ENCODE measurements at regions not wholly inside any gene's neighbourhood (a gene's known extent, or its start where the extent isn't known, plus 50 kb on each side); places are given as distances from the start of the nearest gene placed in this dataset.

DNA sequence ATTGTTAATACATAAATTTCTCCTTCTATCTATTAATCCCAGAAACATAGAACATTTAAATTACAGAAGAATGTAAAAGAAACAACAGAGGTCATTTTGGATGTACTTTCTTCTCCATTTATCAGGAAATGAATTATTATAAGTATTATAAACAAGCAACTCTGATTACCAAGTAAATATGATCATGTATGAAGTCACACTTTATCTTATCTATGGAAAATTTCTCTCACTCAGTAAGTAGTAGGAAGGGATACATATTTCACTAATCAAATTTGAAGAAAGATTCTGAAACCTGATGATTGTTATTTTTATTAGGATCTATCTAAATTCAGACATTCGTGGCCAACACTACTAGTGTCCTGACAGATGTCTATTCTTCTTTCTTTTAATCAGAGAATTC lies 770.7 kb downstream of the LTN1 start:
- Histone ChIP-seq H3K23ac (ENCODE audit: low read length) (no peak overlapping the region), H2BK120ac (ENCODE audit: insufficient read depth, low read length, poor library complexity) (no peak overlapping the region)

GRCh38 chr21:28220680-28221079 lies 772.0 kb downstream of the LTN1 start:
- no CpG with 5 or more reads among the region's 2 CpGs for WGBS (ENCODE audit: extremely low coverage, insufficient coverage, insufficient read length)

More for the DNA sequence above, 770.7 kb downstream of the LTN1 start:
- Histone ChIP-seq H2BK5ac (ENCODE audit: low read depth, low read length, poor library complexity) (no peak overlapping the region), H3K14ac (ENCODE audit: low read length) (no peak overlapping the region), H3K4me1 (ENCODE audit: control insufficient read depth in 1 of 2, insufficient read depth in 2 of 2, low read length in 2 of 2) (no peaks in the 10 kb centered on the region), H3K27me3 (ENCODE audit: insufficient read depth, low read length) (no peaks in the 10 kb centered on the region), H2BK12ac (ENCODE audit: low read length) (no peak overlapping the region), H3K4me3 (ENCODE audit: low read depth, low read length) (no peak overlapping the region), H3K79me1 (ENCODE audit: low read length) (no peaks in the 10 kb centered on the region), H4K91ac (ENCODE audit: low read depth, low read length) (no peak overlapping the region), H2AFZ (ENCODE audit: insufficient read depth, low read length, poor library complexity) (no peak overlapping the region), H2AK5ac (ENCODE audit: low read length) (no peak overlapping the region), H3K27ac (ENCODE audit: low read depth, low read length) (no peak overlapping the region), H4K8ac (ENCODE audit: low read depth, low read length) (no peak overlapping the region), H3K36me3 (ENCODE audit: control insufficient read depth in 1 of 2, insufficient read depth in 2 of 2, low read length in 2 of 2) (no peaks in the 10 kb centered on the region), H3K9me3 (ENCODE audit: insufficient read depth, low read depth, low read length) (no peaks in the 10 kb centered on the region), H3K18ac (ENCODE audit: low read length) (no peak overlapping the region), H4K12ac (ENCODE audit: low read depth, low read length) (no peak overlapping the region), H3K4ac (ENCODE audit: low read depth, low read length) (no peak overlapping the region), H3K79me2 (ENCODE audit: control insufficient read depth, insufficient read depth, low read length, poor library complexity) (no peaks in the 10 kb centered on the region), H3K9ac (ENCODE audit: low read length) (no peak overlapping the region), H3K4me2 (ENCODE audit: low read length) (no peak overlapping the region)
- no peak for DNase-seq
- no CpG with 5 or more reads among the region's 1 CpG for WGBS (ENCODE audit: extremely low coverage, insufficient coverage, insufficient read length)

DNA sequence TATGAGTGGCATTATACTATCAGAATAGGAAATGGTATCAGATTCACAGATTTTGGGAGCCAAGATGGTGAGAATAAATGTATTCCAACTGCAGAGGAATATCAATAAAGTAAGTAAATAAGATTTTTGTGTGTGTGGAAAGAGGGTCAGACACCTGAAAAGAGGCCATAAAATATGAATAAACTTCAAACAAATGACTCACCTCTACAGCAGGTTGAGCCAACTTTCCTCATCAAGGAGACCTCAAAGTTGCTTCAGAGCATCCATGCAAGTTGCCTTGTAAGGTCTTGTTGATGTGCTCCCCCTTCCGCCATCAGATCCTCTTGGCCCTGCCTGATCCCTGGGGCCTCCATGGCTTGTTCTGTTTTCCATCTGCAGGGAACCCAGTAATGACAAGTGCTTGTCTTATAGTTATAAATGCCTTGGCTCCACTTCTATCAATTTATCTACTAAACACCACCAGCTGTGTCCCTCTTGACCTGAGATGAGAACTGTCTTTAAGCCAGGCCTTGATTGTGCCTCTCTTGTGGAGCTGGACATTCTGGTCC lies 775.6 kb downstream of the LTN1 start:
- no peak overlapping the region for H2AK5ac ChIP-seq (ENCODE audit: low read length)
- no peaks in the 10 kb centered on the region for H3K36me3 ChIP-seq (ENCODE audit: control insufficient read depth in 1 of 2, insufficient read depth in 2 of 2, low read length in 2 of 2)
- no peaks in the 10 kb centered on the region for H3K79me1 ChIP-seq (ENCODE audit: low read length)
- no peak overlapping the region for H2BK5ac ChIP-seq (ENCODE audit: low read depth, low read length, poor library complexity)
- H3K4ac ChIP-seq (ENCODE audit: low read depth, low read length) = no peak overlapping the region
- H3K27ac ChIP-seq (ENCODE audit: low read depth, low read length) = no peak overlapping the region
- no peak overlapping the region for H3K9ac ChIP-seq (ENCODE audit: low read length)
- no peaks in the 10 kb centered on the region for H3K79me2 ChIP-seq (ENCODE audit: control insufficient read depth, insufficient read depth, low read length, poor library complexity)
- no peak overlapping the region for H2BK12ac ChIP-seq (ENCODE audit: low read length)
- H3K23ac ChIP-seq (ENCODE audit: low read length) = no peak overlapping the region
- WGBS (ENCODE audit: extremely low coverage, insufficient coverage, insufficient read length) = no CpG with 5 or more reads among the region's 1 CpG
- no peak overlapping the region for H3K4me2 ChIP-seq (ENCODE audit: low read length)
- no peak overlapping the region for H4K91ac ChIP-seq (ENCODE audit: low read depth, low read length)
- H3K4me3 ChIP-seq (ENCODE audit: low read depth, low read length) = no peak overlapping the region
- H2BK120ac ChIP-seq (ENCODE audit: insufficient read depth, low read length, poor library complexity) = no peak overlapping the region
- no peak overlapping the region for H2AFZ ChIP-seq (ENCODE audit: insufficient read depth, low read length, poor library complexity)
- H3K18ac ChIP-seq (ENCODE audit: low read length) = no peak overlapping the region
- H4K12ac ChIP-seq (ENCODE audit: low read depth, low read length) = no peak overlapping the region
- no peaks in the 10 kb centered on the region for H3K27me3 ChIP-seq (ENCODE audit: insufficient read depth, low read length)
- DNase-seq = no peak
- H3K14ac ChIP-seq (ENCODE audit: low read length) = no peak overlapping the region
- H3K9me3 ChIP-seq (ENCODE audit: insufficient read depth, low read depth, low read length) = no peaks in the 10 kb centered on the region
- no peak overlapping the region for H4K8ac ChIP-seq (ENCODE audit: low read depth, low read length)
- peaks cover 0 to 3% of the 10 kb centered on the region in 2 experiments for H3K4me1 ChIP-seq (ENCODE audit: control insufficient read depth in 1 of 2, insufficient read depth in 2 of 2, low read length in 2 of 2)

More at GRCh38 chr21:28220680-28221079, 772.0 kb downstream of the LTN1 start:
- no peak overlapping the region for H4K8ac ChIP-seq (ENCODE audit: low read depth, low read length)
- H3K9ac ChIP-seq (ENCODE audit: low read length) = no peak overlapping the region
- H3K79me1 ChIP-seq (ENCODE audit: low read length) = no peaks in the 10 kb centered on the region
- H3K79me2 ChIP-seq (ENCODE audit: control insufficient read depth, insufficient read depth, low read length, poor library complexity) = no peaks in the 10 kb centered on the region
- H2BK12ac ChIP-seq (ENCODE audit: low read length) = no peak overlapping the region
- H2BK120ac ChIP-seq (ENCODE audit: insufficient read depth, low read length, poor library complexity) = no peak overlapping the region
- H2BK5ac ChIP-seq (ENCODE audit: low read depth, low read length, poor library complexity) = no peak overlapping the region
- no peak for DNase-seq
- no peak overlapping the region for H3K4me3 ChIP-seq (ENCODE audit: low read depth, low read length)
- H3K27ac ChIP-seq (ENCODE audit: low read depth, low read length) = no peak overlapping the region
- H3K4ac ChIP-seq (ENCODE audit: low read depth, low read length) = no peak overlapping the region
- H3K4me2 ChIP-seq (ENCODE audit: low read length) = no peak overlapping the region
- peaks cover 0 to 3% of the 10 kb centered on the region in 2 experiments for H3K4me1 ChIP-seq (ENCODE audit: control insufficient read depth in 1 of 2, insufficient read depth in 2 of 2, low read length in 2 of 2)
- H3K23ac ChIP-seq (ENCODE audit: low read length) = no peak overlapping the region
- H2AK5ac ChIP-seq (ENCODE audit: low read length) = no peak overlapping the region
- H2AFZ ChIP-seq (ENCODE audit: insufficient read depth, low read length, poor library complexity) = no peak overlapping the region
- no peak overlapping the region for H3K14ac ChIP-seq (ENCODE audit: low read length)
- H3K36me3 ChIP-seq (ENCODE audit: control insufficient read depth in 1 of 2, insufficient read depth in 2 of 2, low read length in 2 of 2) = no peaks in the 10 kb centered on the region
- no peaks in the 10 kb centered on the region for H3K9me3 ChIP-seq (ENCODE audit: insufficient read depth, low read depth, low read length)
- no peak overlapping the region for H3K18ac ChIP-seq (ENCODE audit: low read length)
- no peak overlapping the region for H4K91ac ChIP-seq (ENCODE audit: low read depth, low read length)
- no peak overlapping the region for H4K12ac ChIP-seq (ENCODE audit: low read depth, low read length)
- H3K27me3 ChIP-seq (ENCODE audit: insufficient read depth, low read length) = no peaks in the 10 kb centered on the region

- peaks cover 0 to 3% of the 10 kb centered on the region in 2 experiments for H3K4me1 ChIP-seq (ENCODE audit: control insufficient read depth in 1 of 2, insufficient read depth in 2 of 2, low read length in 2 of 2)
- no peaks in the 10 kb centered on the region for H3K36me3 ChIP-seq (ENCODE audit: control insufficient read depth in 1 of 2, insufficient read depth in 2 of 2, low read length in 2 of 2)
- no CpG with 5 or more reads among the region's 5 CpGs for WGBS (ENCODE audit: extremely low coverage, insufficient coverage, insufficient read length)
- H3K23ac ChIP-seq (ENCODE audit: low read length) = no peak overlapping the region
- no peak overlapping the region for H2BK5ac ChIP-seq (ENCODE audit: low read depth, low read length, poor library complexity)
- H2BK120ac ChIP-seq (ENCODE audit: insufficient read depth, low read length, poor library complexity) = no peak overlapping the region
- DNase-seq = peak; percentile 41 to 82
- H3K4me3 ChIP-seq (ENCODE audit: low read depth, low read length) = no peak overlapping the region
- H3K27me3 ChIP-seq (ENCODE audit: insufficient read depth, low read length) = no peaks in the 10 kb centered on the region
- H4K12ac ChIP-seq (ENCODE audit: low read depth, low read length) = no peak overlapping the region
- no peak overlapping the region for H2AK5ac ChIP-seq (ENCODE audit: low read length)
- H3K4me2 ChIP-seq (ENCODE audit: low read length) = no peak overlapping the region
- no peak overlapping the region for H2BK12ac ChIP-seq (ENCODE audit: low read length)
- no peak overlapping the region for H4K8ac ChIP-seq (ENCODE audit: low read depth, low read length)
- H3K14ac ChIP-seq (ENCODE audit: low read length) = no peak overlapping the region
- no peak overlapping the region for H3K9ac ChIP-seq (ENCODE audit: low read length)
- H4K91ac ChIP-seq (ENCODE audit: low read depth, low read length) = no peak overlapping the region
- H3K79me2 ChIP-seq (ENCODE audit: control insufficient read depth, insufficient read depth, low read length, poor library complexity) = no peaks in the 10 kb centered on the region
- H2AFZ ChIP-seq (ENCODE audit: insufficient read depth, low read length, poor library complexity) = no peak overlapping the region
- H3K18ac ChIP-seq (ENCODE audit: low read length) = no peak overlapping the region
- no peak overlapping the region for H3K4ac ChIP-seq (ENCODE audit: low read depth, low read length)
- H3K9me3 ChIP-seq (ENCODE audit: insufficient read depth, low read depth, low read length) = no peaks in the 10 kb centered on the region
- no peaks in the 10 kb centered on the region for H3K79me1 ChIP-seq (ENCODE audit: low read length)
- H3K27ac ChIP-seq (ENCODE audit: low read depth, low read length) = no peak overlapping the region
These were observed 777.3 kb downstream of the LTN1 start for GRCh38 chr21:28215214-28215954.
